LNCaP clone FGC (cell line): ENCODE measurements at regions not wholly inside any gene's neighbourhood (a gene's known extent, or its start where the extent isn't known, plus 50 kb on each side); places are given as distances from the start of the nearest gene placed in this dataset.
A peak's percentile ranks its signal among the peaks of the same experiment; 100 is the strongest.

Experiments
- DNase-seq: peaks from one replicate; pipeline ENCODE4 v3.0.0-alpha.2; 2011; ENCODE audit warnings: low read depth
- H3K4me3 ChIP-seq: 2 replicates; pipeline ENCODE4 v1.5.1; 2011; ENCODE audit warnings: mild to moderate bottlenecking, low read depth, low read length, control low read depth
- TF ChIP-seq, protein P1 (sequence below): IDR thresholded peaks from 2 replicates; pipeline ENCODE4 v1.5.1; 2012; ENCODE audit warnings: mild to moderate bottlenecking; ENCODE audit not compliant: control insufficient read depth, insufficient read depth; ENCODE audit errors: extremely low read depth

- H3K4me3 ChIP-seq = no peak overlapping the region
- TF ChIP-seq, protein P1, sequence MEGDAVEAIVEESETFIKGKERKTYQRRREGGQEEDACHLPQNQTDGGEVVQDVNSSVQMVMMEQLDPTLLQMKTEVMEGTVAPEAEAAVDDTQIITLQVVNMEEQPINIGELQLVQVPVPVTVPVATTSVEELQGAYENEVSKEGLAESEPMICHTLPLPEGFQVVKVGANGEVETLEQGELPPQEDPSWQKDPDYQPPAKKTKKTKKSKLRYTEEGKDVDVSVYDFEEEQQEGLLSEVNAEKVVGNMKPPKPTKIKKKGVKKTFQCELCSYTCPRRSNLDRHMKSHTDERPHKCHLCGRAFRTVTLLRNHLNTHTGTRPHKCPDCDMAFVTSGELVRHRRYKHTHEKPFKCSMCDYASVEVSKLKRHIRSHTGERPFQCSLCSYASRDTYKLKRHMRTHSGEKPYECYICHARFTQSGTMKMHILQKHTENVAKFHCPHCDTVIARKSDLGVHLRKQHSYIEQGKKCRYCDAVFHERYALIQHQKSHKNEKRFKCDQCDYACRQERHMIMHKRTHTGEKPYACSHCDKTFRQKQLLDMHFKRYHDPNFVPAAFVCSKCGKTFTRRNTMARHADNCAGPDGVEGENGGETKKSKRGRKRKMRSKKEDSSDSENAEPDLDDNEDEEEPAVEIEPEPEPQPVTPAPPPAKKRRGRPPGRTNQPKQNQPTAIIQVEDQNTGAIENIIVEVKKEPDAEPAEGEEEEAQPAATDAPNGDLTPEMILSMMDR = no peak
- no peak for DNase-seq
Measured at GRCh38 chr19:31204115-31204514, 145.1 kb downstream of the TSHZ3 start.

- TF ChIP-seq, protein P1 = peak; percentile 31; the same call in 1 of the 2 replicates
- H3K4me3 ChIP-seq = no peak overlapping the region
- no peak for DNase-seq
Measured at GRCh38 chr19:31185261-31185660, 164.0 kb downstream of the TSHZ3 start.

GRCh38 chr19:31181535-31181934, 167.7 kb downstream of the TSHZ3 start:
- H3K4me3 ChIP-seq = no peak overlapping the region
- TF ChIP-seq, protein P1 = no peak
- DNase-seq = no peak

- DNase-seq = no peak
- TF ChIP-seq, protein P1 = no peak
- H3K4me3 ChIP-seq = no peak overlapping the region
Measured at GRCh38 chr19:31180907-31181306, 168.3 kb downstream of the TSHZ3 start.

DNA sequence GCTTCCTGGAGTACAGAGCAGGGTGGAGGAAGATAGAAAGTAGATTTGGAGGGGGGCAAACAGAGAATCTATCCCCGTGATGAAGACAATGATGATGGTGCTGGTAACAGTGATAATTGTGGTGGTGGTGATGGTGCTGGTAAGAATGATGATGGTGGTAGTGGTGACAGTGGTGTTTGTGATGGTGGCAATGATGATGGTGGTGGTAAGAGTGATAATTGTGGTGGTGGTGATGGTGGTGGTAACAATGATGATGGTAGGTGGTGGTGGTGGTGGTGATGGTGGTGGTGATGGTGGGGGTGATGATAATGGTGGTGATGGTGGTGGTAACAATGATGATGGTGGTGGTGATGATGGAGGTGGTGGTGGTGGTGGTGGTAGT, 169.8 kb downstream of the TSHZ3 start:
- TF ChIP-seq, protein P1 = no peak
- H3K4me3 ChIP-seq = no peak overlapping the region
- no peak for DNase-seq

- TF ChIP-seq, protein P1 = no peak
- H3K4me3 ChIP-seq = no peak overlapping the region
- DNase-seq = no peak
Measured at GRCh38 chr19:31178833-31179470, 170.3 kb downstream of the TSHZ3 start.

DNA sequence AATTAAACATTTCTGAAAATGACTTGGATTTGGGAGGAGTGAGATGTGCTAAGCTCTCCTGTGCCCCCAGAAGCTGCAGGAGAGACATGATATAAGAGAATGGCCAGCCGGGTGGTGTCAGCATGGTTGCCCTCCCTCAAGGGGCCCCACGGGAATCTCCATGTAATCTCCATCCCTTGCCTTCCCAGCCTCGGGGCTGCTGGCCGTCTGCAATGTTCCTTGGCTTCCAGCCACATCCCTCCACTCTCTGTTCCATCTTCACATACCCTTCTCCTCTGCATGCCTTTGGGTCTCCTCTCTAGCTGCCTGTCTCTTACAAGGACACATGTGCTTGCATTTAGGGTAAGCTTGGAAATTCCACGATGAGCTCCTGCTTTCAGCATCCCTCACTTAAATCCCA, 172.0 kb downstream of the TSHZ3 start:
- no peak for DNase-seq
- TF ChIP-seq, protein P1 = no peak
- no peak overlapping the region for H3K4me3 ChIP-seq
